Natural killer cell (primary cell): ENCODE measurements at regions not wholly inside any gene's neighbourhood (a gene's known extent, or its start where the extent isn't known, plus 50 kb on each side); places are given as distances from the start of the nearest gene placed in this dataset.

ENCODE experiments used
- ATAC-seq, 3 donors: fragments of 150-1000 bp in 2 of 3; fragments of 200-7000 bp in 1 of 3; cut with Tn5 transposase; 1 replicate in 1 of 3; 2 replicates in 2 of 3; pipeline ENCODE4 v1.10.0; 2021; ENCODE audit warnings: mild to moderate bottlenecking in 2 of 3, moderate library complexity in 2 of 3
- DNase-seq, 2 donors: peaks; one replicate each; pipeline versions ENCODE4 v3.0.0 to v3.0.0-alpha.2; 2013 to 2021; ENCODE audit warnings: mixed read lengths in 1 of 2
- H3K27ac ChIP-seq: one replicate; pipeline ENCODE4 v1.5.1; 2013; ENCODE audit warnings: mild to moderate bottlenecking, low read length
- H3K27me3 ChIP-seq: one replicate; pipeline ENCODE4 v1.6.1; 2013; ENCODE audit warnings: low read length; ENCODE audit not compliant: control insufficient read depth, insufficient read depth
- H3K36me3 ChIP-seq: one replicate; pipeline ENCODE4 v1.6.1; 2013; ENCODE audit warnings: low read length; ENCODE audit not compliant: control insufficient read depth, insufficient read depth
- H3K4me1 ChIP-seq: one replicate; pipeline ENCODE4 v1.6.1; 2013; ENCODE audit warnings: low read length; ENCODE audit not compliant: control insufficient read depth, insufficient read depth
- H3K4me3 ChIP-seq: one replicate; pipeline ENCODE4 v1.5.1; 2013; ENCODE audit warnings: low read length
- H3K9me3 ChIP-seq: one replicate; pipeline ENCODE4 v1.6.1; 2013; ENCODE audit warnings: low read length; ENCODE audit not compliant: control insufficient read depth, insufficient read depth
- H3K27ac Mint-ChIP-seq, 2 donors: one replicate each; pipeline ENCODE4 v1.8.0; 2022; ENCODE audit warnings: mild to moderate bottlenecking in 2 of 2, mixed read lengths in 2 of 2, moderate library complexity in 1 of 2
- H3K27me3 Mint-ChIP-seq, 2 donors: one replicate each; pipeline ENCODE4 v1.8.0; 2022; ENCODE audit warnings: low read depth in 2 of 2, mixed read lengths in 2 of 2
- H3K36me3 Mint-ChIP-seq: one replicate; pipeline ENCODE4 v1.8.0; 2022; ENCODE audit warnings: mixed read lengths
- H3K4me1 Mint-ChIP-seq, 2 donors: one replicate each; pipeline ENCODE4 v1.8.0; 2022; ENCODE audit warnings: mixed read lengths in 2 of 2
- H3K4me3 Mint-ChIP-seq: one replicate; pipeline ENCODE4 v1.8.0; 2022; ENCODE audit warnings: mild to moderate bottlenecking, moderate library complexity, mixed read lengths
- H3K9me3 Mint-ChIP-seq, 2 donors: one replicate each; pipeline ENCODE4 v1.8.0; 2022; ENCODE audit warnings: mixed read lengths in 2 of 2
- CTCF ChIP-seq: fragments of 200-600 bp; IDR thresholded peaks from one replicate; pipeline ENCODE4 v1.8.0; 2022; ENCODE audit warnings: antibody characterized with exemption
- WGBS: methylation state at CpG from one replicate; pipeline ENCODE4 v1.1.7; 2013; ENCODE audit warnings: missing lambda C conversion rate; ENCODE audit not compliant: insufficient coverage; 5-methylcytosine and 5-hydroxymethylcytosine counted together
- intact Hi-C: fragments of 100-400 bp; cut with micrococcal nuclease; formaldehyde crosslinking; loops from one replicate; pipeline ENCODE4 v1.14.2; 2022

DNA sequence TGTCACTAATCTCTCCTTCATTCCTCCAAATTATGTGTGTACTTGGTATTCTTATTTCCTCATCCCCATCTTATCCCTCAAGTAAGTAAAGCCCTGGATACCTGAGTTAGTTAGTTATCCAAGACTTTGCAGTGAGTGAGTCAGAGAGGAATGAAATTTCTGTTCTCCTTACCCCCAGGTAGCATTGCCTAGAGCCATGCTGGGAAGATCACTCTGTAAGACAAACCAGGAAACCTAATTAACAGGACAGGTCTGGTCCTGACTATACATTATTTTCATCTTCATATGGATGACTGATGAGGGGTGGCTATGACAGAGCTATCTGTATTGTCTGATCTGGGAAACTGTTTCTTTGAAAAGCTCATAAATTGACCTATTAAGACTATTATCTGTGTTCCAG lies 55.0 kb upstream of the ITGA6 start:
- H3K4me1 ChIP-seq: no peaks in the 10 kb centered on the region
- no peak overlapping the region for H3K4me3 Mint-ChIP-seq
- H3K27me3 Mint-ChIP-seq: peaks cover 8 to 28% of the 10 kb centered on the region in 2 donors
- H3K9me3 ChIP-seq: no peaks in the 10 kb centered on the region
- H3K4me3 ChIP-seq: no peak overlapping the region
- no peak overlapping the region for H3K27ac ChIP-seq
- no peaks in the 10 kb centered on the region for H3K4me1 Mint-ChIP-seq
- H3K9me3 Mint-ChIP-seq: no peaks in the 10 kb centered on the region
- no peaks in the 10 kb centered on the region for H3K36me3 ChIP-seq
- DNase-seq: no peak
- no peaks in the 10 kb centered on the region for H3K27me3 ChIP-seq
- H3K36me3 Mint-ChIP-seq: no peaks in the 10 kb centered on the region
- TF ChIP-seq CTCF: no peak
- intact Hi-C loops: no loop called here
- H3K27ac Mint-ChIP-seq: no peak overlapping the region
- no peak for ATAC-seq

GRCh38 chr2:172373076-172373475 lies 54.3 kb upstream of the ITGA6 start:
- no peaks in the 10 kb centered on the region for H3K36me3 ChIP-seq
- H3K27ac ChIP-seq: no peak overlapping the region
- Mint-ChIP-seq H3K27ac (no peak overlapping the region), H3K27me3 (peaks cover 8 to 28% of the 10 kb centered on the region in 2 donors), H3K36me3 (no peaks in the 10 kb centered on the region), H3K4me3 (no peak overlapping the region), H3K9me3 (no peaks in the 10 kb centered on the region), H3K4me1 (no peaks in the 10 kb centered on the region)
- ATAC-seq: no peak
- H3K4me3 ChIP-seq: no peak overlapping the region
- DNase-seq: no peak
- H3K27me3 ChIP-seq: no peaks in the 10 kb centered on the region
- no peaks in the 10 kb centered on the region for H3K4me1 ChIP-seq
- intact Hi-C loops: no loop called here
- no peak for TF ChIP-seq CTCF
- WGBS: 83% methylated on average over 5 of the region's 5 CpGs
- no peaks in the 10 kb centered on the region for H3K9me3 ChIP-seq

DNA sequence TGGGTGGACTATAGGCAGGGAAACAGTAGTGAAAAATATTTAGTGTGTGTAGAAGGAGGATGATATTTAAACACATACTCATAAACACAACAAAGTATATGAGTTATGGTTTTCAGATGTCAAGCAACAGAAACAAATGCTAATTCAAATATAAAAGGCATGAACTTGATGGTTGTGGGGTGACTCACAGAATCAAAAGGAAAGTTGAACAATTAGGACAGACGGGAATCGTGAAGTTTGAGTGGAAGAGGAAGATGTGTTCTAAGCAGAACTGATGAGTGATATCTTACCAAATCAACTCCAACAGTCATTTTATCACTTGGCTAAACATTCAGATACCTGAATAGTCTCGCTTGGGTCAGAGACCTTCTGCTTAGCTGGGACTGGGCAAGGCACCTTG lies 53.6 kb upstream of the ITGA6 start:
- no peak for ATAC-seq
- no peaks in the 10 kb centered on the region for H3K9me3 ChIP-seq
- H3K36me3 Mint-ChIP-seq: no peaks in the 10 kb centered on the region
- H3K9me3 Mint-ChIP-seq: no peaks in the 10 kb centered on the region
- no peak overlapping the region for H3K4me3 Mint-ChIP-seq
- no peak overlapping the region for H3K4me3 ChIP-seq
- H3K27ac ChIP-seq: no peak overlapping the region
- H3K27ac Mint-ChIP-seq: no peak overlapping the region
- no peak for TF ChIP-seq CTCF
- no peaks in the 10 kb centered on the region for H3K36me3 ChIP-seq
- no peak for DNase-seq
- 80% methylated on average over 1 of the region's 3 CpGs for WGBS
- no peaks in the 10 kb centered on the region for H3K4me1 ChIP-seq
- H3K4me1 Mint-ChIP-seq: no peaks in the 10 kb centered on the region
- no peaks in the 10 kb centered on the region for H3K27me3 ChIP-seq
- peaks cover 8 to 28% of the 10 kb centered on the region in 2 donors for H3K27me3 Mint-ChIP-seq
- intact Hi-C loops: no loop called here

GRCh38 chr2:172374318-172375240 lies 52.8 kb upstream of the ITGA6 start:
- Histone ChIP-seq H3K27me3 (no peaks in the 10 kb centered on the region), H3K36me3 (no peaks in the 10 kb centered on the region), H3K4me3 (no peak overlapping the region), H3K9me3 (peaks cover 4% of the 10 kb centered on the region), H3K27ac (no peak overlapping the region), H3K4me1 (no peaks in the 10 kb centered on the region)
- H3K4me1 Mint-ChIP-seq: no peaks in the 10 kb centered on the region
- peaks cover 5% of the 10 kb centered on the region for H3K36me3 Mint-ChIP-seq
- ATAC-seq (no peak), DNase-seq (no peak)
- no peak overlapping the region for H3K4me3 Mint-ChIP-seq
- H3K27ac Mint-ChIP-seq: no peak overlapping the region
- no peak for TF ChIP-seq CTCF
- 75% methylated on average over 7 of the region's 7 CpGs for WGBS
- intact Hi-C loops: no loop called here
- peaks cover 7 to 25% of the 10 kb centered on the region in 2 donors for H3K27me3 Mint-ChIP-seq
- no peaks in the 10 kb centered on the region for H3K9me3 Mint-ChIP-seq
